HG02623 (cell line): ENCODE measurements at regions not wholly inside any gene's neighbourhood (a gene's known extent, or its start where the extent isn't known, plus 50 kb on each side); places are given as distances from the start of the nearest gene placed in this dataset.
"Not testable (repeated sequence)": the region's sequence is repeated elsewhere in the genome, so short reads cannot be mapped to it uniquely, and the experiment has no call there.

ENCODE experiments used
- ATAC-seq: cut with Tn5 transposase; IDR thresholded peaks from one replicate; pipeline ENCODE4 v1.9.1; 2021; ENCODE audit warnings: moderate library complexity; ENCODE audit not compliant: unreplicated experiment

DNA sequence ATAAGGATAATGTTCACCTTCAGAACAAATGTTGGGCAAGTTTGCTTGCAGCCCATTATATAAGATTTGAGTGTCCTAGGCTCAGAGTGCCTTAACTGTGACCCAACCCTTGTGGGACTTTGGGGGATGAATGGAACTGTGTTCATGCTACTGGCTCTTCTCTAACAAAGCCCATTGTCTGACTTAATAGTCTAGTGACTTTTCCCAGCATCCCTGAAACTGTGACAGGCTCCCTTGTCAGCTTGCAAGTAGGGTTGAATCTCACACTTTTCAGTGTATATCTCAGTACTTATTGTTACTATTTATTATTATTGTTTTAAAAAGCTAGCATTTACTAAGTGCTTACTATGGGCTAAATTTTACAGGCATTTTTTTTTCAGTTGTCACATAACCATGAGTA, 1488.2 kb downstream of the KHDRBS2 start:
- not testable (repeated sequence) for ATAC-seq

GRCh38 chr6:60789601-60790000, 1496.4 kb downstream of the KHDRBS2 start:
- ATAC-seq, result not testable (repeated sequence)

DNA sequence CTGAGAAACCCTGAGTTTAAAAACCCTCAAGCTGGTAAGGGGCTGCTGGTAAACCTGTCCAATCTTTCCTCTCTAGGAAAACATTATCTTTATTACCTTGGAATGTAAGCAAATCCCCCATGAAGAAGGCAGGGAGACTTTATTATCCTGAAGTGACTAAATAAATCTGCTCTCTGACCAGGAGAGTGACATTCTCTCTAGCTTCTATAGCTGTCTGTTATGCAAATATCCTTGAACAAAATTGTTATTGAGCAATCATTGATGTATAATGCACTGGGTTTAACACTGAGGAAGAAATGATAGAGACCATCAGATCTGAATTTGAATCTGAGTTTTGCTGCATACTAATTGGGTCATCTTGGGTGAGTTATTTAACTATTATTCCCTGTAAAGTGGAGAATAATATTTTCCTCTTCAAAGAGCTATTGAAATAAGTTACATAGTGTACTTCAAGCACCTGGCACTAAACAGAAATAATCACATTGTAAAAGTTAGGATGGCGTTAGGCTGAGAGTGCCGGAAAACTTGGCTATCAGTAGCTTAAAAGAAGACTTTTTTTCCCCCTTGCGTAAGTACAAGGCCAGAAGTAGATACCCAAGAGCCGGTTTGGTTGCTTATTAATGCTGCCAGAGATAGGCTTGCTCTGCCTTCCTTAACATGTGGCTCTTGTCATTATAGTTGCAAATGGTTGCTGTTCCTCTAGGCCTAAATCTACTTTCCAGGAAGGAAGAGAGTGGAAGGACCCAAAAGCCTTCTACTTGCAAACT, 1503.1 kb downstream of the KHDRBS2 start:
- ATAC-seq, result not testable (repeated sequence)

- ATAC-seq, result not testable (repeated sequence)
These were observed 1506.4 kb downstream of the KHDRBS2 start for GRCh38 chr6:60779591-60779990.

DNA sequence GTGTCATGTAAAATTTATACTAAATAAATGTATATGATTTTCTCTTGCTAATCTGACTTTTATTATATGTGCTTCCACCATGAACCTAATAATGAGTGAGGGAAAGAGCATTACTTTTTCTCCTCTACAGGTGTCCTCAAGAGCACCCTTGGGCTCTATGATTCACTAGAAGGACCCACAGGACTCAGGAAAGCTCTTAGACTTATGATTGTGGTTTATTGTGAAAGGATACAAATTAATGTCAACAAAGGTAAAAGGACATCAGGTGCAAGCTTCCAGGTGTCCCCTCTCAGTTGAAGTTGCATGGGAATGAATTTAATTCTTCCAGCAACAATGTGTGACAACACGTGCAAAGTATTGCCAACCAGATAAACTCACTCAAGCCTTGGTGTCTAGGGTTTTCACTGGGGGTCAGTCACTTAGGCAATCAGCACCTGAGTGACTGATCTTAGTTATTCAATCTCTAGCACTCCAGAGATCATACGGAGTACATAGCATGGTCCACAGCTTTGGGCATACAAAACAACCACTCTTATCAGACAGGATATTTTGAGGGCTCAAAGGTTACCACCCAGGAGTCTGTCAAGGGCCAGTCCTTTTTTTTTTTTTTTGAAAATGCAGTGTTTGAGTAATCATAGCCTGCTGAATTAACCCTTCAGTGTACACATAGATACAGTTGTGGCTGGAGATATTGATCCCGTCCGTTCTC, 1518.1 kb downstream of the KHDRBS2 start:
- not testable (repeated sequence) for ATAC-seq

- not testable (repeated sequence) for ATAC-seq
These were observed 1520.7 kb downstream of the KHDRBS2 start for GRCh38 chr6:60765331-60765730.

GRCh38 chr6:60763464-60764080, 1522.5 kb downstream of the KHDRBS2 start:
- ATAC-seq, result not testable (repeated sequence)

DNA sequence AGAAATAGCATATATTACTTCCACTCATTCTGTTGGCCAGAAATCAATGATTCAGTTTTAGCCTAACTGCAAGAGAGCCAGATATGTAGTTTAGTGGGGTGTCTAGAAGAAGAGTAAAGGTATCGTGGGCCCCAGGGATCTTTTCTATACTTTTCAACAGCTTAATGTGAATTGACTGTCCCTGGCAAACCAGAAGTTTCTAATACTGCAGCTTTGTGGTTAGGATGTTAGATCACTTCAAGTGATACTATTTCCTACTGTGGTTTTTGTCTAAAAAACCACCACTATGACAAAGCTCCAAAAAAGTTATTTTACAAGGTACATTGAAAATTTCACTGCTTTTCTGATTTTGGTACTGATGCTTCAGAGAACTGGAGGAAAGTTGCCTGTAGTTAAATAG, 1525.1 kb downstream of the KHDRBS2 start:
- ATAC-seq, result not testable (repeated sequence)

GRCh38 chr6:60759149-60759825, 1526.7 kb downstream of the KHDRBS2 start:
- ATAC-seq, result not testable (repeated sequence)

DNA sequence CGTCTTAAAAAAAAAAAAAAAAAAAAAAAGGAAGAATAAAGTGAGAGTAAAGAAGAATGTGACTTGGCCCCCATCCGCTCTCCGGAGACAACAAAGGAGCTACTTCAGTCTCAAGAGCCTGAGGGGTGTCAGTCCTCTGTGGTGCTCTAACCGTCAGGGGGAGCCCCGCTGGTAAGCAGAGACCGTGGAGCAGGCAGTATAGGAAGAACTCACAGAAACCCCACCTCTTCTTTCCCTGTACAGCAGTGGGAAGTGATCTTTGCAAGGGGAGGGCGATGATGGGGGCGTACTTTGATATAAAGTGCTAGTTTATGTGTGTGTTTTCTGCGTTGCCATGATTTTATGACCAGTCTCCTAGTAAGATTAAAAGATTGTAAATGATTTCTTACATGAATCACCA, 1527.3 kb downstream of the KHDRBS2 start:
- not testable (repeated sequence) for ATAC-seq

DNA sequence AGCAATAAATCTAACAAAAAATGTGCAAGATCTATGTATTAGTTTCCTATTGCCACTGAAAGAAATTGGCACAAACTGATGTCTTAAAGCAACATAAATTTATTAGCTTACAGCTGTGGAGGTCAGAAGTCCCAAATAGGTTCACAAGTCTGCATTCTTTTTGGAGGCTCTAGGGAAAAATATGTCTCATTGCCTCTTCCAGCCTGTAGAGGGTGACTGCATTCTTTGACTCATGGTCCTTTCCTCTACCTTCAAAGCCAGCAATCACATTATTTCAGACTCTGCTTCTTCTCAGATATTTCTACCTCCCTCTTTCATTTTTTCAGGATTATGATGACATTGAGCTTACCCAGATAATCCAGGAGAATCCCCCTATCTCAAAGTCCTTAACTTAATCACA, 1531.1 kb downstream of the KHDRBS2 start:
- ATAC-seq, result no peak

DNA sequence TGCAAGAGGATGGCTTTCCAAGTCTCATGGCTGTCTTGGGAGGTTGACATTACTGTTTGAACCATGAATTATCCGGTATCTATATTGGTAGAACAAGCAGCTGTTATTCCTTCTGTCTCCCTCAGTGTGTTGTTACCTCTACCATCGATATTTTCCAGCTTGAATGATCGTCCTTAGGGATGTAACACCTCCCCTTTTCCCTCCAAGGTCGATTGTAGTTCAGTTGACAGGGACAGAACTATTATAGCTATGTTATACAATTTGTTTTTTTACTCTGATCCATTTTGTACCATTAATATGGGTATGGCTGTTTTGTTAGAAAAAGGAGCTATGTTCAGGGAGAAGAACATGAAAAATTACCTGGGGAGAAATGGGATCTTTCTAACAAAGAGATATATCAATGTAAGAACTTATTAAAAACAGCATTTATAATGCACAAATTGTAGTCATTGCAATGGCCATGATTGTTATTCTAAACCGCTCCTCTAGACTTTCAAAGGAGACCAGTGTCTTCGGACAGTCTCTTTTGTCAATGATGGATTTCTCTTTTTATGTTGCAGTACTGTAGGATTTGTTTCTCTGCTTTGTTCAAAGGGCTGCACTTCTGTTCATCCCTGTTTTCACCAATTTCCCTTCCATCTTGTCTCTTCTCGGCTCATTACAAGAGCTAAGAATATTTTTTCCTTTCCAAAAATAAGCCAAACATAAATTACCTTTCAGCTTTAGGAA, 1535.5 kb downstream of the KHDRBS2 start:
- not testable (repeated sequence) for ATAC-seq

- not testable (repeated sequence) for ATAC-seq
These were observed 1538.1 kb downstream of the KHDRBS2 start for GRCh38 chr6:60747765-60748556.

GRCh38 chr6:60737764-60738425, 1548.1 kb downstream of the KHDRBS2 start:
- ATAC-seq, result peak; percentile 47

- not testable (repeated sequence) for ATAC-seq
These were observed 1548.7 kb downstream of the KHDRBS2 start for GRCh38 chr6:60737315-60737714.

GRCh38 chr6:60723935-60724334, 1562.1 kb downstream of the KHDRBS2 start:
- not testable (repeated sequence) for ATAC-seq

- ATAC-seq, result no peak
These were observed 1590.8 kb downstream of the KHDRBS2 start for GRCh38 chr6:60695232-60695631.

DNA sequence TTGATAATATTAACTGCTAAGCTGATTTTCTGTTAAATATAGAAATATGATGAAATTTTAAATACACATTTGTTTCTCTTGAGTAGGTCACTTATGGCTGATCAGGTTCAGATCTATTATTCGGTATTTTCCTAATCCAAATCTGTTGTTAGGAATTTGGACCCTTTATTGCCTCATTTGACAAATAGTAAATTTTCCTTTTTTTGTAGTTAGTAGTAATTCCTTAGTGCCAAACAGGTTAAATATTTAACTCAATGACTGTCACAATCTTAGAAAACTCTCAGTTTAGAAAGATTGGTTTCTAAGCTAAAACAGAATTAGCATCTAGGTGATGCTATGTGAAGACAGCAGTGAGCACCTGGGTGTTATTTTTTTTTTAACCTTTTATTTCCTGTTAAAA, 1598.9 kb downstream of the KHDRBS2 start:
- ATAC-seq, result no peak

GRCh38 chr6:60681806-60682205, 1604.2 kb downstream of the KHDRBS2 start:
- ATAC-seq, result no peak
